ENCODE measurements at regions not wholly inside any gene's neighbourhood (a gene's known extent, or its start where the extent isn't known, plus 50 kb on each side); places are given as distances from the start of the nearest gene placed in this dataset.

GRCh38 chr12:63423839-63424238 is 244.5 kb downstream of the DPY19L2 start:
- in situ Hi-C loops (cut with HindIII; ENCODE audit: low pct_ligation_motif_present, low sequenced_read_pairs), result no loop called here
- Histone ChIP-seq H3K27ac (no peak overlapping the region), H3K27me3 (replicated peaks) (no peaks in the 10 kb centered on the region), H3K36me3 (replicated peaks) (no peaks in the 10 kb centered on the region), H3K4me3 (ENCODE audit: low read depth, low read length) (no peak overlapping the region)
- no peak for DNase-seq
- TF ChIP-seq CTCF (IDR thresholded peaks at IDR 0.05; ENCODE audit: low read depth, low read length, missing control alignments), result no peak

DNA sequence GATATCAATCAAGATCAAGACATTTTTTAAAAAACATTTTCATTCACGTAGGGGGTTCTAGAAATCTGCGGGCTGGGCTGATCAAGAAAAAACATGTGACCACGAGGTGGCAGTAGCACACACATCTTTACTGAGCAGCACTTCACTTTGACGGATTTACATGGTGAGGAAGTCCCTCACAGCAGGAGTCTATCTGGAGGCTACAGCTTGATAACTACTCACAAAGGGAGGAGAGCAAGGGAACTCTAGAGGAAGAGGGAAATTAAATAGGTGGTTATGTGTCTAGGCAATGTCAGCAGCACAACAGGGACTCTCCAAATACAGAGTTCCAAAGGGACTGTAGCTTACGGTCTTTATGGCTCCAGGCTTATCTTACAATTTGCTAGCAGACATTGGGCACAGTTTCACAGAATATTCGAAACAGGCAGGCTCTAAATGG is 248.1 kb downstream of the DPY19L2 start:
- peak; percentile 81 for TF ChIP-seq CTCF (IDR thresholded peaks at IDR 0.05; ENCODE audit: low read depth, low read length, missing control alignments)
- Histone ChIP-seq H3K27me3 (replicated peaks) (no peaks in the 10 kb centered on the region), H3K27ac (no peak overlapping the region), H3K36me3 (replicated peaks) (no peaks in the 10 kb centered on the region), H3K4me3 (ENCODE audit: low read depth, low read length) (no peak overlapping the region)
- in situ Hi-C loops (cut with HindIII; ENCODE audit: low pct_ligation_motif_present, low sequenced_read_pairs), result no loop called here
- peak; percentile 88 for DNase-seq

GRCh38 chr12:63419154-63419553 is 249.1 kb downstream of the DPY19L2 start:
- Histone ChIP-seq H3K36me3 (replicated peaks) (no peaks in the 10 kb centered on the region), H3K4me3 (ENCODE audit: low read depth, low read length) (no peak overlapping the region), H3K27ac (no peak overlapping the region), H3K27me3 (replicated peaks) (no peaks in the 10 kb centered on the region)
- no peak for TF ChIP-seq CTCF (IDR thresholded peaks at IDR 0.05; ENCODE audit: low read depth, low read length, missing control alignments)
- in situ Hi-C loops (cut with HindIII; ENCODE audit: low pct_ligation_motif_present, low sequenced_read_pairs), result no loop called here
- DNase-seq, result no peak

GRCh38 chr12:63416788-63417187 is 251.5 kb downstream of the DPY19L2 start:
- in situ Hi-C loops (cut with HindIII; ENCODE audit: low pct_ligation_motif_present, low sequenced_read_pairs), result no loop called here

DNA sequence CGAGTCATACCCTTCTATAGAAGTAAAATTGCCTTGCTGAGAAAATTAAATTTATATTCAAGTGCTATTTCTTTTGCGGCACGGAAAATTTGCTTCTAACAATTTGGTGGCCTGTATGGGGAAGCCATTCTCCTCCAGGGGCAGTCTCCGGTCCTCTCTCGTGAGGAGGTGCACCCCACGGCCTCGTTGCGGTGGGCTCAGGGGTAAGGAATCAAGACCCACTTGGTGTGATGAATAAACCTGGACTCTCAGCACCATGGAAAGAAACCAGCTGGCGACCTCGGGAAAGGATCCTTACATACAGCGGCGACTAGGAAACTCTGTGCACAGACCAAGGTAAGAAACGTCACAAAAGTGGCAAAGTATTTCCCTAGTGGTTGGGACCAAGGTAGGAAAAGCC is 252.9 kb downstream of the DPY19L2 start:
- no peaks in the 10 kb centered on the region for H3K36me3 ChIP-seq (replicated peaks)
- H3K27ac ChIP-seq, result no peak overlapping the region
- in situ Hi-C loops (cut with HindIII; ENCODE audit: low pct_ligation_motif_present, low sequenced_read_pairs), result no loop called here
- no peak for TF ChIP-seq CTCF (IDR thresholded peaks at IDR 0.05; ENCODE audit: low read depth, low read length, missing control alignments)
- no peaks in the 10 kb centered on the region for H3K27me3 ChIP-seq (replicated peaks)
- DNase-seq, result no peak
- H3K4me3 ChIP-seq (ENCODE audit: low read depth, low read length), result no peak overlapping the region

More at GRCh38 chr12:63416788-63417187, 251.5 kb downstream of the DPY19L2 start:
- H3K36me3 ChIP-seq (replicated peaks), result no peaks in the 10 kb centered on the region
- no peak for TF ChIP-seq CTCF (IDR thresholded peaks at IDR 0.05; ENCODE audit: low read depth, low read length, missing control alignments)
- no peaks in the 10 kb centered on the region for H3K27me3 ChIP-seq (replicated peaks)
- DNase-seq, result no peak
- H3K4me3 ChIP-seq (ENCODE audit: low read depth, low read length), result no peak overlapping the region
- H3K27ac ChIP-seq, result no peak overlapping the region

GRCh38 chr12:63410197-63410596 is 258.1 kb downstream of the DPY19L2 start:
- no peak for TF ChIP-seq CTCF (IDR thresholded peaks at IDR 0.05; ENCODE audit: low read depth, low read length, missing control alignments)
- in situ Hi-C loops (cut with HindIII; ENCODE audit: low pct_ligation_motif_present, low sequenced_read_pairs), result no loop called here
- H3K27me3 ChIP-seq (replicated peaks), result no peaks in the 10 kb centered on the region
- no peak overlapping the region for H3K4me3 ChIP-seq (ENCODE audit: low read depth, low read length)
- H3K36me3 ChIP-seq (replicated peaks), result no peaks in the 10 kb centered on the region
- no peak for DNase-seq
- H3K27ac ChIP-seq, result no peak overlapping the region

Measured in brain microvascular endothelial cell (primary cell).